HCT116 (cell line): ENCODE measurements at regions not wholly inside any gene's neighbourhood (a gene's known extent, or its start where the extent isn't known, plus 50 kb on each side); places are given as distances from the start of the nearest gene placed in this dataset.

Source experiments
- CEBPB ChIP-seq: IDR thresholded peaks from 2 replicates; pipeline ENCODE4 v1.6.1; 2012; ENCODE audit warnings: low read depth
- CTCF ChIP-seq, 3 experiments: fragments of 200-600 bp in 1 of 3; sonication (generic) in 1 of 3; IDR thresholded peaks in 2 of 3; conservative IDR thresholded peaks in 1 of 3; 2 replicates each; pipeline ENCODE4 v1.5.1; 2012 to 2017; ENCODE audit warnings: low read depth in 2 of 3, low read length in 2 of 3, antibody characterized with exemption in 1 of 3, borderline replicate concordance in 1 of 3, control low read depth in 1 of 3, mild to moderate bottlenecking in 1 of 3, mixed read lengths in 1 of 3, mixed run types in 1 of 3, moderate library complexity in 1 of 3; ENCODE audit not compliant: insufficient read depth in 1 of 3
- EGR1 ChIP-seq: IDR thresholded peaks from 2 replicates; pipeline ENCODE4 v1.6.1; 2012; ENCODE audit warnings: low read depth
- ELF1 ChIP-seq: IDR thresholded peaks from 2 replicates; pipeline ENCODE4 v1.6.1; 2012; ENCODE audit warnings: low read depth, borderline replicate concordance
- EZH2 ChIP-seq: fragments of 200-600 bp; sonication (generic); IDR thresholded peaks from 2 replicates; pipeline ENCODE4 v1.6.1; 2017; ENCODE audit warnings: antibody characterized with exemption, mixed run types
- FOSL1 ChIP-seq: IDR thresholded peaks from 2 replicates; pipeline ENCODE4 v1.6.1; 2012; ENCODE audit warnings: low read depth
- JUND ChIP-seq: IDR thresholded peaks from 2 replicates; pipeline ENCODE4 v1.6.1; 2012
- POLR2A ChIP-seq: IDR thresholded peaks from 2 replicates; pipeline ENCODE4 v1.7.0; 2011; ENCODE audit warnings: borderline replicate concordance; ENCODE audit not compliant: insufficient read depth, insufficient read length; ENCODE audit errors: extremely low read depth
- RAD21 ChIP-seq: IDR thresholded peaks from 2 replicates; pipeline ENCODE4 v1.6.1; 2012; ENCODE audit warnings: low read depth, mild to moderate bottlenecking
- SP1 ChIP-seq: IDR thresholded peaks from 2 replicates; pipeline ENCODE4 v1.6.1; 2012; ENCODE audit warnings: low read depth
- TCF7L2 ChIP-seq: IDR thresholded peaks from 2 replicates; pipeline ENCODE4 v1.7.0; 2011; ENCODE audit warnings: borderline replicate concordance, inconsistent platforms; ENCODE audit not compliant: insufficient read depth, insufficient read length; ENCODE audit errors: extremely low read depth
- ZNF274 ChIP-seq: fragments of 200-500 bp; sonication (Bioruptor generic); IDR thresholded peaks from 2 replicates; pipeline ENCODE4 v1.6.1; 2014; ENCODE audit warnings: mild to moderate bottlenecking, low read depth, low read length, inconsistent platforms

GRCh38 chr16:54991525-54991924, 60.9 kb downstream of the IRX5 start:
- TF ChIP-seq ELF1 (no peak), POLR2A (no peak), CEBPB (no peak), TCF7L2 (no peak), ZNF274 (no peak), CTCF (IDR thresholded peaks at IDR 0.05 in 2 of 3, conservative IDR thresholded peaks at IDR 0.05 in 1 of 3; ENCODE audit: borderline replicate concordance in 1 of 3, insufficient read depth in 1 of 3, low read depth in 2 of 3, low read length in 2 of 3) (no peak), EGR1 (no peak), SP1 (no peak), FOSL1 (no peak), JUND (no peak), RAD21 (no peak), EZH2 (no peak)
